Left renal pelvis (tissue), 4 donors: ENCODE measurements at regions not wholly inside any gene's neighbourhood (a gene's known extent, or its start where the extent isn't known, plus 50 kb on each side); places are given as distances from the start of the nearest gene placed in this dataset.

ENCODE experiments used
- DNase-seq, 4 donors: peaks; one replicate each; pipeline ENCODE4 v3.0.0-alpha.2; 2013; ENCODE audit warnings: low read depth in 4 of 4, low spot score in 3 of 4

- no peak for DNase-seq
These were observed 309.1 kb downstream of the TOX3 start for GRCh38 chr16:52237823-52238222.

DNA sequence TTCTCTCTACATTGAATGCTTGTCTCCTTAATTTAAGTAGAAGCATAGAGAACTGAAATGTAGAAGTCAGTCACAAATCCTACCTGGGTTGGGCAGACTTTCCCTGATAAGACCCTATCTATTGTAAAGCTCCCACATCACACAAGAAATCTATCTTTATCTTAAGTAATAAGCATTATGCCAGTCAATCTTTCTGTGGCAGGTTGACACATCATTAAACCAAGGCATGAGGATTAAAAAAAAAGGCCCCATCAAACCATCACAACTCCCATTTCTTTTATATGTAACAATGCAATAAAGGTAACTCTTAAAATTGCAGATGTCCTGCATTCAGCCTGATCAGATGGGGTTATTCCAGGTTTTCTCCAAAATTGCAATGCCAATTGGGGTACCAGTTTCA is 311.8 kb downstream of the TOX3 start:
- no peak for DNase-seq

DNA sequence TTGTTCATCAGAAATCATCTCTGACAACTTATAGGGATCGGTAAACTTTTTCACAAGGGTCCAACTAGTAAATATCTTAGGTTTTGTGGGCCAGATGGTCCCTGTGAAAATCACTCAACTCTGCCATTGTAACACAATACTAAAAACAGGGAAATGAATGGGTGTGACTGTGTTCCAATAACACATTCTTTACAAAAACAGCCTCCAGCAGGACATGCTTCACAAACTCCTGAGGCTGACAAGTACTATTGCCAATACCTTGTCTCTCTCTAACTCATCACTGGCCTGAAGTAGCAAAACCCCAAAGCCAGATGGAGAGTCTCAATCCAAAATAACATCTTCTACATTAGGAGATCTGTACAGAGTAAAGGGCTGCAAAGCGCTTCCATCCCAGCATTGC is 312.3 kb downstream of the TOX3 start:
- DNase-seq: no peak

DNA sequence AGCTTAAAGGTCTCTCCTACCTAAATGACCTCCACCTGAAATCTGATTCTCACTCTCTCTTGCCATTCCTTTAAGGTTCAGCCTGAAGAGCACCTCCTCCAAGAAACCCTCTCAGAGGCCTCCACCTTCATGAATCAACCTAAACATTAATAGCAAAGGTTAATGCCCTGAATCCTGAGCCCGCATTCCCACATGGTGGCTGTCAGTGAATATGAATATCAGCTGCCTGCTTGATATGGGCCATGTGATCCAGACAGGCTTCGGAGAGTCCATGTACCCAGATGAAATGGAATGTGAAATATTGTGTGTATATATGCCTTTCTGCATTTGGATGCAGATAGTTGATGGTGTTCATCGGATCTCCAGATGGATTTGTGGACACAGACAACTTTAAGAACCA is 317.5 kb downstream of the TOX3 start:
- DNase-seq: no peak

GRCh38 chr16:52227851-52228250 is 319.1 kb downstream of the TOX3 start:
- no peak for DNase-seq

- DNase-seq: peak in 2 of 4 donors; percentile 26 to 36
These were observed 334.1 kb downstream of the TOX3 start for GRCh38 chr16:52212841-52213240.

DNA sequence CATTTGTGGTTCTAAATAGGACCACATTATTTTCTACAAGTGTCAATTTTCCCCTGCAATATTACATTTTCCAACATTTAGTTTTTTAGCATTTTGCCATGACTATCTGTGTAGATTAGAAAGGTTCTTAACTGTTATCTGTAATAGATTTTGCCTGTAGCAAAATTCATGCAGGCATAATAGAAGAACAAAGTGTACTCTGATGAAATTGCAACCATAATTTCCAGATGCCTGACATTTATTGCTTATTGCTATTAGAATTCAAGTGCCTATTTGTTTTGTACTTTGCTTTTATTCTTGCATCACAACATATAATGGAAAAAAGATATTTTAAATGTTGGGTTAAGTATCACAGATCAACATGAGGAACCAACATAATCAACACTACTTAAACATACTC is 337.7 kb downstream of the TOX3 start:
- no peak for DNase-seq

- DNase-seq: no peak
These were observed 343.8 kb downstream of the TOX3 start for GRCh38 chr16:52203096-52203495.

DNA sequence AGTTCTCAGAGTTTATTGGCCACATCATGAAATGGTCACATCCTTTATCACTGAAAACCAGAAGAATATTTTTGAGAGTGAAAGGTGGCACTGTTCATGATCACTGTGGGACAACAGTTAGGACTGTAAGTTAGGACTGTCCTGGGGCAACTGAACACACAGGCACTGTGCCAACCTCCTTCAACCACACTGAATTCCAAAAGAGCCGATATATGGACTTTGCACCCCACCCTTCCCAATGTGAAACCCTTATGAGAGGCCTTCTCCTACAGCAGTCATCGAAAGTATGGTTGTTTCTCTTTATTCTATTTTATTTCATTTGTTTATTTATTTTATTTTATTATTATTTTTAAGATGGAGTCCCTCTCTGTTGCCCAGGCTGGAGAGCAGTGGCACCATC is 353.5 kb downstream of the TOX3 start:
- no peak for DNase-seq

GRCh38 chr16:52191531-52192134 is 355.3 kb downstream of the TOX3 start:
- peak; percentile 53 to 67 (median 62) for DNase-seq

DNA sequence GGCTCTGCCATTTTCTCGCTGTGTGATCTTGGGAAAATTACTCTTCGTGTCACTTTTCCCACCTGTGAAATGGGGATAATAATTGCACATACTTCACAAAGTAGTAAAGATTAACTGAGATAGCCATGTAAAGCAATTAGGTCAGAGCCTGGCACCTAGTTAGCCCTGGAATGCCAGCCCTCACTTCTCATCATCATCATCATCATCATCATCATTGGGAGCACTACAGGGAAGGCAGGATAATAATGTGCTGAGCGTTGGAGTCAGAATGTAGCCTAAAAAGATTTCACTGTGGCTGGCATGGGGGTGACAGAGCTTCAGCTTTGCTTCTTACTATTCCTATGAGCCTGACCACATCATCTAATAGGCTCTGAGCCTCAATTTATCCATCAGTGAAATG is 362.6 kb downstream of the TOX3 start:
- no peak for DNase-seq

DNA sequence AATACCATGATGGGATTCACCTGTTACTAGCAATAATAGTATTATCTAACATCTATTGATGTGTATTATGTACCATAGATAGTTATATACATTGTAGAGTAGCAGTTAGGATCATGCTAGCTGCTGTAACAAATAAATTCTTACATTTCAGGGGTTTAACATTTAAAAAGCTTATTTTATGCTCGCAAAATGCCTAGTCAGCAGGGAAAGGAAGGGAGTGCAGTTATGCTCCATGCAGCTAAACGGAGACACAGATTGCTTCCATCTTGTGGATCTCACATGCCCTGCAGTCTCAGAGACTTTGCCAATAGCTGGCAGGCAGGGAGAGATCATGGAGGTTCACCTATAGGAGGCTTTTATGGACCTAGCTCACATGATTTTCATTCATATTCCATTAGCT is 364.1 kb downstream of the TOX3 start:
- DNase-seq: no peak

GRCh38 chr16:52174168-52174567 is 372.8 kb downstream of the TOX3 start:
- DNase-seq: no peak

DNA sequence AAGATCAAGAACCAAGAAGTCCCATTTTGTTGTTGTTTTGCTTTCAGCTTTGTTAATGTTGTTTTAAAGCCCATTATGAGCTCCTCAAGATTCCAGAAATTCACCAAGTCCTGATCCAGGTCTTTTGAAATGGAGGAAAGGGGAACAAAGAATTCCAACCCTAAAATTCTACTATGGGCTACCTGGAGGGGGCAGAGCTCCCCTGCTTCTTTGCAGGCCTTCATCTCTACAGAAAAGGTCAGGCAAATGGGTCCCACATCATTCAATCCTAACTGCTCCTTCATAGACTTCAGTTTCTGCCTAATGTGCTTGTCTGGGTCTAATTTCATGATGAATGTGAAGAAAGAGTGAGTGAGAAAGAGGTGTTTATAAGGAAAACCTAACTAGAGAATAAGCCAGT is 375.5 kb downstream of the TOX3 start:
- no peak for DNase-seq

GRCh38 chr16:52167328-52167727 is 379.6 kb downstream of the TOX3 start:
- no peak for DNase-seq

- no peak for DNase-seq
These were observed 381.0 kb downstream of the TOX3 start for GRCh38 chr16:52165961-52166360.

GRCh38 chr16:52149003-52149402 is 397.9 kb downstream of the TOX3 start:
- DNase-seq: no peak

DNA sequence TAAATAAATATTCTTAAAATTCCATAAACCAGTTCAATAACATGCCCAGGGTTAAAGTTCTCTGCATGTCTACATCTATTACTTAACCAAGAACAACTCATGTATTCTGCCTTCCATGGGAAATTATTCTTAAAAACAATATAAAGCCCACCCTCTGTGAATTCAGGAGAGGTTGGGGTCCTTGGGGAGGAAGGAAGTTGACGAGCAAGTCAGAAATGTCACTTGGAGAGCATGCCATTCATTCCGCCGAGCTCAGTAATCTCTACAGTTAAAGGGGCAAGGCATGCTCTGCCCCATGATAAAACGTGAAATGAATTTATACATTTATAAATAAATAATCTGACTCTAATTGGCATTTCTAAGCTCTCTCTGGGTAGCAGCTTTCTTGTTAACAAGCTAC is 405.1 kb downstream of the TOX3 start:
- DNase-seq: no peak

GRCh38 chr16:52128361-52128760 is 418.6 kb downstream of the TOX3 start:
- no peak for DNase-seq

DNA sequence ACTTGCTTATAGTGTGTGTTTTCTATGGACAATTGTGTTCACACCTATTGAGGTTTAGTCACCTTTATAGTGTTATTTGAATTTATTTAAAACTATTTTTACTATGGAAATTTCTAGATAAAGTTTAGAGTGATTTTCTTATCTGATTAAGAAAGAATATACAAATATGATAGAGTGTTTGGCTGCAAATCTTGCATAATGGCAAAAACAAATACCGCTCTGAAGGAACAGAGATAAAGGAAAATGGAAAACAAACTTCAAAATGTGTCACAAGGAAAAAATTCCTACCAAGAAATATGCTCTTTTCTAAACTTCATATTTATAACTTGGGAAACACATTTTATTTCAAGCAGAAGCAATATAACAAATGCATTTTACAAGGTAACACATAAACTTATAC is 423.1 kb downstream of the TOX3 start:
- no peak for DNase-seq

GRCh38 chr16:52123061-52123839 is 423.7 kb downstream of the TOX3 start:
- DNase-seq: no peak

DNA sequence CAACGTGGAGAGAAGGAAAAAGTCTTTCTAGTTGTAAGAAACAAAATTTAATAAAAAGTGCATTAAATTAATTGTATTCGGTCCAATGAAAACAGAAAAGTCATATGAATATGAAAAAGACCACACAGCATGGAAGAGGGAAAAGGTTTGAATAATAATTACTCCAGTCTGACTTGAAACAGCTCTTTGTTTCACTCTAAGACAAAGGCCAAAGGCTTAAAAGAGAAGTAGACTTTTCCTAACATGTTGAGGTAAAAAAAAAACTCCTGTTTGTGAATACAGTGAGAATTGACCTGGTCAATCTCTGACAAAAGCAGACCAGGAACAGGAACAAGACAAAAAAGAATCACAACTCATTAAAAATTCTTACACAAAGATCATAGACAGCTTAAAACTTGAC is 429.8 kb downstream of the TOX3 start:
- no peak for DNase-seq

DNA sequence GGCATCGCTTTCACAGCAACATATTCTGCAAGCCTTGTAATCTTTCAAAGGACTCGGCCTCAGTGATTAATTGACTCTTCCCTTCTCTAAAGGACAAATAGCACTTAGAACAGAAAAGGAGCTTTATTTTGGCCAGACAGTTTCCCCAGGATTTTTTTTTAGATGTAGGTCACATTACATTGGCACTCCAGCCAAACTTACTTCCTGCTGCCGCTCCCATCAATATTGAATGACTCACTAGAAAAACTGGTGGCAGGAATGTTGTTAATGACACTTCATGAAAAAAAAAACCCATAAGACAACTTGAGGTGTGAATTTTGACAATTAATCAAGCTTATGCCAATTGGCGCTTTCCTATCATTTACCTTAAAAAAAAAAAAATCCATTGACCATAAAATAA is 432.6 kb downstream of the TOX3 start:
- DNase-seq: no peak
